ENCODE measurements at regions not wholly inside any gene's neighbourhood (a gene's known extent, or its start where the extent isn't known, plus 50 kb on each side); places are given as distances from the start of the nearest gene placed in this dataset.

DNA sequence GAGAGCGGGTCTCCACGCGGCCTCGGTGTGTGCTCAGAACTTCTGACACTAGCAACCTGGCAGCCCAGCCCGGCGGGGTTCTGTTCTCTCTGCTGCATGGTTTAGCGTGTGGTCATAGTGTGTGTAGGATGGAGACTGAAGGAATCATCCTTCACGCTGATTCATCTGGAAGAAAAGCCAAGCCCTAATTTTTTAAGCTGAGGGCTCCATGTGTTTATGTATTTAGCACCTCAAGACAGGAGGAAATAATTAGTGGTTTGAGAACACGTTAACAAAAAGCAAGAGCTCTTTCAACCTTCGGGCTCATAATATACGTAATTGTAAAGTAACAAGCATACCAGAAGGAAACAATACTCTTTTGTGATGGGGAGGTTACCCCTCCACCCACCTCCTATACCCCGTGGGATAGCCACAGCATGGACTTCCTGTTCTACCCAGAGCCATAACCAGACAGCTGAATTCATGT is 504.6 kb upstream of the MKI67 start:
- POLR2A ChIA-PET: no interaction called here
- in situ Hi-C loops (cut with HindIII; ENCODE audit: extremely low pct_ligation_motif_present, low pct_unique_long_range_greater_than_20kb): no loop called here
- CTCF ChIA-PET (ENCODE audit: low intra/inter-chr PET ratio, low total read pairs): no interaction called here
- intact Hi-C loops (cut with micrococcal nuclease; ENCODE audit: unreplicated experiment): loop anchor here (5.0 kb wide), 1 partner anchor 226 kb away; no protein-coding TSS in a partner anchor
- H4K20me1 ChIP-seq (ENCODE audit: insufficient read depth, low read length): no peaks in the 10 kb centered on the region
- no peak overlapping the region for H3K27ac ChIP-seq (ENCODE audit: extremely low read length, insufficient read depth, low read length)
- no peaks in the 10 kb centered on the region for H3K79me2 ChIP-seq (ENCODE audit: insufficient read depth, low read length)
- H3K27me3 ChIP-seq (ENCODE audit: control insufficient read depth in 1 of 2, insufficient read depth in 2 of 2, low read length in 2 of 2): peaks cover 0 to 13% of the 10 kb centered on the region in 2 experiments; a peak in 4 of 5 replicates
- BruUV-seq (replicated peaks): no TSS peak
- ATAC-seq: no peak
- H3K4me2 ChIP-seq (ENCODE audit: low read depth, low read length): no peak overlapping the region
- no peak for DNase-seq (ENCODE audit: low spot score)
- H3K9me3 ChIP-seq (ENCODE audit: low read length): no peaks in the 10 kb centered on the region
- no peaks in the 10 kb centered on the region for H3K36me3 ChIP-seq (replicated peaks in 1 of 2; ENCODE audit: control insufficient read depth in 1 of 2, insufficient read depth in 2 of 2, low read length in 2 of 2)
- FAIRE-seq: no peak
- TF ChIP-seq ZNF607 (CRISPR knock-in tag; IDR thresholded peaks at IDR 0.05; ENCODE audit: borderline replicate concordance) (no peak), ZNF101 (CRISPR knock-in tag; IDR thresholded peaks at IDR 0.05; ENCODE audit: borderline replicate concordance, low read depth) (no peak), ESRRA (CRISPR knock-in tag; IDR thresholded peaks at IDR 0.05; ENCODE audit: low read depth) (no peak), MXI1 (IDR thresholded peaks at IDR 0.05; ENCODE audit: borderline replicate concordance, low read depth, low read length) (no peak), NR2F2 (IDR thresholded peaks at IDR 0.05; ENCODE audit: borderline replicate concordance, low read depth) (no peak), YEATS2 (CRISPR knock-in tag; IDR thresholded peaks at IDR 0.05; ENCODE audit: borderline replicate concordance) (no peak), PAX8 (CRISPR knock-in tag; IDR thresholded peaks at IDR 0.05; ENCODE audit: borderline replicate concordance) (no peak), ZNF556 (CRISPR knock-in tag; IDR thresholded peaks at IDR 0.05; ENCODE audit: borderline replicate concordance) (no peak)
- H3K4me1 ChIP-seq (ENCODE audit: insufficient read depth, low read length): no peaks in the 10 kb centered on the region
- WGBS (ENCODE audit: low lambda C conversion rate): 56% methylated on average over 12 of the region's 12 CpGs
- no peak overlapping the region for H2AFZ ChIP-seq (ENCODE audit: low read length)
- H3K4me3 ChIP-seq (replicated peaks in 1 of 3; ENCODE audit: insufficient read depth in 1 of 3, low read depth in 2 of 3, low read length in 3 of 3): no peak overlapping the region
- H3K9ac ChIP-seq (ENCODE audit: insufficient read depth, low read depth, low read length): no peak overlapping the region

DNA sequence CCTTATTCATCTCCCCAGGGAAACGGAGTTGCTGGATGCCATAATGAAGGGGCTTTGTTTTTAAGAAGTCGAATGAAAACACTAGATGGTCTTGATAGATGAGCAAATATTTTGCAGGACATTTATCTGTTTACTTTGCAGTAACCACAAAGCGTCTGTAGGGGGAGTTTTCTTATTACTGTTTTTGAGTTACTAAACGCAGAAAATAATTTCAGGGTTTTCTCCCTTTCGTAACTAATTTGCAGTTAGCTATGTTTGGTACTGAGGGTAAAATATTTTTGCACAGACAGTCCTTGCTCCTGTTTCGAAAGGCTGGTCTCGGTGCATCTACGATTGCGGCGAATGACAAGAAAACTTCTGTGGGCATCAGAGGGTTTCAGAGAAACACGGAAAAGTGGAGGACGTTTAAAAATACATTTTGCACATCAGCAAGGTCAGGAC is 505.6 kb upstream of the MKI67 start:
- POLR2A ChIA-PET: no interaction called here
- H4K20me1 ChIP-seq (ENCODE audit: insufficient read depth, low read length): no peaks in the 10 kb centered on the region
- no peaks in the 10 kb centered on the region for H3K4me1 ChIP-seq (ENCODE audit: insufficient read depth, low read length)
- DNase-seq (ENCODE audit: low spot score) (peak; percentile 21), FAIRE-seq (no peak), ATAC-seq (no peak)
- in situ Hi-C loops (cut with HindIII; ENCODE audit: extremely low pct_ligation_motif_present, low pct_unique_long_range_greater_than_20kb): no loop called here
- BruUV-seq (replicated peaks): no TSS peak
- no peaks in the 10 kb centered on the region for H3K9me3 ChIP-seq (ENCODE audit: low read length)
- H3K79me2 ChIP-seq (ENCODE audit: insufficient read depth, low read length): no peaks in the 10 kb centered on the region
- H3K36me3 ChIP-seq (replicated peaks in 1 of 2; ENCODE audit: control insufficient read depth in 1 of 2, insufficient read depth in 2 of 2, low read length in 2 of 2): no peaks in the 10 kb centered on the region
- intact Hi-C loops (cut with micrococcal nuclease; ENCODE audit: unreplicated experiment): loop anchor here (5.0 kb wide), 1 partner anchor 225 kb away; no protein-coding TSS in a partner anchor
- H3K4me2 ChIP-seq (ENCODE audit: low read depth, low read length): no peak overlapping the region
- no peak overlapping the region for H3K27ac ChIP-seq (ENCODE audit: extremely low read length, insufficient read depth, low read length)
- no peak overlapping the region for H3K9ac ChIP-seq (ENCODE audit: insufficient read depth, low read depth, low read length)
- H2AFZ ChIP-seq (ENCODE audit: low read length): no peak overlapping the region
- H3K4me3 ChIP-seq (replicated peaks in 1 of 3; ENCODE audit: insufficient read depth in 1 of 3, low read depth in 2 of 3, low read length in 3 of 3): no peak overlapping the region
- peaks cover 0 to 7% of the 10 kb centered on the region in 2 experiments; a peak in 4 of 5 replicates for H3K27me3 ChIP-seq (ENCODE audit: control insufficient read depth in 1 of 2, insufficient read depth in 2 of 2, low read length in 2 of 2)
- TF ChIP-seq, protein P1, sequence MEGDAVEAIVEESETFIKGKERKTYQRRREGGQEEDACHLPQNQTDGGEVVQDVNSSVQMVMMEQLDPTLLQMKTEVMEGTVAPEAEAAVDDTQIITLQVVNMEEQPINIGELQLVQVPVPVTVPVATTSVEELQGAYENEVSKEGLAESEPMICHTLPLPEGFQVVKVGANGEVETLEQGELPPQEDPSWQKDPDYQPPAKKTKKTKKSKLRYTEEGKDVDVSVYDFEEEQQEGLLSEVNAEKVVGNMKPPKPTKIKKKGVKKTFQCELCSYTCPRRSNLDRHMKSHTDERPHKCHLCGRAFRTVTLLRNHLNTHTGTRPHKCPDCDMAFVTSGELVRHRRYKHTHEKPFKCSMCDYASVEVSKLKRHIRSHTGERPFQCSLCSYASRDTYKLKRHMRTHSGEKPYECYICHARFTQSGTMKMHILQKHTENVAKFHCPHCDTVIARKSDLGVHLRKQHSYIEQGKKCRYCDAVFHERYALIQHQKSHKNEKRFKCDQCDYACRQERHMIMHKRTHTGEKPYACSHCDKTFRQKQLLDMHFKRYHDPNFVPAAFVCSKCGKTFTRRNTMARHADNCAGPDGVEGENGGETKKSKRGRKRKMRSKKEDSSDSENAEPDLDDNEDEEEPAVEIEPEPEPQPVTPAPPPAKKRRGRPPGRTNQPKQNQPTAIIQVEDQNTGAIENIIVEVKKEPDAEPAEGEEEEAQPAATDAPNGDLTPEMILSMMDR (CRISPR knock-in tag; IDR thresholded peaks at IDR 0.05): 0 out of 2 replicates have a peak, but pooled peaks have one; percentile 19
- no peak for TF ChIP-seq NFYB (CRISPR knock-in tag; IDR thresholded peaks at IDR 0.05)
- CTCF ChIA-PET (ENCODE audit: low intra/inter-chr PET ratio, low total read pairs): no interaction called here
- WGBS (ENCODE audit: low lambda C conversion rate): 47% methylated on average over 12 of the region's 12 CpGs

Data from HepG2 (cell line).